GM10266 (cell line): ENCODE measurements at regions not wholly inside any gene's neighbourhood (a gene's known extent, or its start where the extent isn't known, plus 50 kb on each side); places are given as distances from the start of the nearest gene placed in this dataset.
"Not testable (repeated sequence)": the region's sequence is repeated elsewhere in the genome, so short reads cannot be mapped to it uniquely, and the experiment has no call there.

Source experiments
- DNase-seq: peaks from one replicate; pipeline ENCODE4 v3.0.0; 2012; ENCODE audit errors: extremely low spot score
- CTCF ChIP-seq: IDR thresholded peaks from 2 replicates; pipeline ENCODE4 v1.5.1; 2012; ENCODE audit warnings: mild to moderate bottlenecking, low read depth; ENCODE audit not compliant: control insufficient read depth, insufficient read depth; ENCODE audit errors: missing control alignments

- DNase-seq: no peak
- TF ChIP-seq CTCF: no peak
These were observed 90.6 kb upstream of the CLINT1 start for GRCh38 chr5:157949520-157949919.

GRCh38 chr5:157948738-157949410, 89.9 kb upstream of the CLINT1 start:
- peak; percentile 85 for TF ChIP-seq CTCF
- DNase-seq: peak; percentile 70

- no peak for DNase-seq
- no peak for TF ChIP-seq CTCF
These were observed 88.2 kb upstream of the CLINT1 start for GRCh38 chr5:157947156-157947555.

- not testable (repeated sequence) for DNase-seq
These were observed 86.9 kb upstream of the CLINT1 start for GRCh38 chr5:157945822-157946221.

- TF ChIP-seq CTCF: no peak
- DNase-seq: no peak
These were observed 86.0 kb upstream of the CLINT1 start for GRCh38 chr5:157944938-157945337.

GRCh38 chr5:157944077-157944633, 85.2 kb upstream of the CLINT1 start:
- TF ChIP-seq CTCF: no peak
- DNase-seq: no peak

- no peak for TF ChIP-seq CTCF
These were observed 83.7 kb upstream of the CLINT1 start for GRCh38 chr5:157942595-157942994.

GRCh38 chr5:157941616-157942015, 82.7 kb upstream of the CLINT1 start:
- DNase-seq: no peak
- no peak for TF ChIP-seq CTCF

More at GRCh38 chr5:157942595-157942994, 83.7 kb upstream of the CLINT1 start:
- DNase-seq: no peak

GRCh38 chr5:157938101-157938500, 79.2 kb upstream of the CLINT1 start:
- not testable (repeated sequence) for DNase-seq

GRCh38 chr5:157936776-157937501, 78.0 kb upstream of the CLINT1 start:
- not testable (repeated sequence) for DNase-seq
